Immature natural killer cell (primary cell): ENCODE measurements at regions not wholly inside any gene's neighbourhood (a gene's known extent, or its start where the extent isn't known, plus 50 kb on each side); places are given as distances from the start of the nearest gene placed in this dataset.
"Not testable (repeated sequence)": the region's sequence is repeated elsewhere in the genome, so short reads cannot be mapped to it uniquely, and the experiment has no call there.

ENCODE experiments used
- DNase-seq, 3 donors: peaks; one replicate each; pipeline ENCODE4 v3.0.0; 2022; ENCODE audit warnings: mixed read lengths in 1 of 3
- H3K27ac Mint-ChIP-seq, 6 donors: one replicate each; pipeline ENCODE4 v1.8.0; 2020; ENCODE audit warnings: mixed read lengths in 6 of 6, mild to moderate bottlenecking in 5 of 6, inconsistent platforms in 4 of 6, moderate library complexity in 3 of 6
- H3K27me3 Mint-ChIP-seq, 3 donors: one replicate each; pipeline ENCODE4 v1.8.0; 2020 to 2021; ENCODE audit warnings: low read depth in 3 of 3, mild to moderate bottlenecking in 3 of 3, mixed read lengths in 3 of 3, moderate library complexity in 3 of 3, inconsistent platforms in 1 of 3
- H3K36me3 Mint-ChIP-seq, 3 donors: one replicate each; pipeline ENCODE4 v1.8.0; 2020; ENCODE audit warnings: mixed read lengths in 3 of 3, inconsistent platforms in 2 of 3, mild to moderate bottlenecking in 2 of 3
- H3K4me1 Mint-ChIP-seq, 2 donors: one replicate each; pipeline ENCODE4 v1.8.0; 2020; ENCODE audit warnings: inconsistent platforms in 2 of 2, mild to moderate bottlenecking in 2 of 2, mixed read lengths in 2 of 2, moderate library complexity in 1 of 2
- H3K4me3 Mint-ChIP-seq, 5 donors: one replicate each; pipeline ENCODE4 v1.8.0; 2020; ENCODE audit warnings: mild to moderate bottlenecking in 5 of 5, mixed read lengths in 5 of 5, inconsistent platforms in 3 of 5, moderate library complexity in 3 of 5
- H3K9me3 Mint-ChIP-seq, 6 donors: one replicate each; pipeline ENCODE4 v1.8.0; 2020; ENCODE audit warnings: mild to moderate bottlenecking in 6 of 6, mixed read lengths in 6 of 6, inconsistent platforms in 4 of 6, moderate library complexity in 3 of 6

DNA sequence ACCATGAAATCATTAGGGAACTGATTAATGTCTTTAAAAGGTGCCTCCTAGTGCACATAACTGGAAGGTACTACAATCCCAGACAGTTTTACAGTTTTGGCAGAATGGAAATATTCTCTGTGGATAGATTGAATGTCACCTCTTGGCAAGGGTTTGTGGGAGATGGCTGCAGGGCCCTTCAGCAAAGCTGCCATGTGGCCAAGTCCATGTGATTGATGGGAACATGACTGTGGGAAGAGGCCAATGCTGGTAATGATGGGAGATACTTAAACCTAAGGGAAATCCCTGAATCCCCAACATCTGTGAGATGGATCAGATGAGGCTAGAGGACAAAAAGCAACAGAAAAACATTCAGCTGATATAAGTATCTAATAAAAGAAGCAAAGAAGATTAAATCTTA, 493.7 kb downstream of the MAGEE1 start:
- Mint-ChIP-seq H3K4me1 (no peaks in the 10 kb centered on the region), H3K4me3 (no peak overlapping the region), H3K36me3 (no peaks in the 10 kb centered on the region), H3K27me3 (peaks cover 0 to 3% (median 0%) of the 10 kb centered on the region in 3 donors), H3K9me3 (peaks cover 0 to 5% (median under 1%) of the 10 kb centered on the region in 6 donors), H3K27ac (no peak overlapping the region)
- DNase-seq = no peak

DNA sequence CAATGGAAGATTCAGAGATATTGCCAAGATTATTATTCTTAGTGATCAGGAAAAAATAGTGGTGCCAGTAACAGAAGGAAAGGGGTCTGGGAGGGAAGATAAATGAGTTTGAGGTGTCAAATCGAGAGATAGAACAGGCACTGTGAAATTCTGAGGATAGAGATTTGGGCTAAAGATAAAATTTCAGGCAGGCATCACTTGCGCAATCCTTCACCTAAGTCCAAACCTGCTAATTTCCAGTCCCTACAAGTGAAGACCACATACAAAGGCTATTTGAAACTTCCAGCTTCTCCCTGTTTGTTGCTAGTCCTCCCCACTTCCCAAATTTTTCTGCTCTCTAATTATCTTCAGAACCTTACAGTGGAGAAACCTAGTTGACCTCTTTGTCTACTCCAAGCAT, 494.6 kb downstream of the MAGEE1 start:
- Mint-ChIP-seq H3K9me3 (peaks cover 0 to 4% (median under 1%) of the 10 kb centered on the region in 6 donors), H3K4me1 (no peaks in the 10 kb centered on the region), H3K4me3 (no peak overlapping the region), H3K27me3 (peaks cover 0 to 3% (median under 1%) of the 10 kb centered on the region in 3 donors), H3K36me3 (no peaks in the 10 kb centered on the region), H3K27ac (no peak overlapping the region)
- DNase-seq = no peak

GRCh38 chrX:76924616-76925015, 497.1 kb downstream of the MAGEE1 start:
- not testable (repeated sequence) for H3K36me3 Mint-ChIP-seq, H3K27ac Mint-ChIP-seq, H3K9me3 Mint-ChIP-seq, H3K27me3 Mint-ChIP-seq, H3K4me1 Mint-ChIP-seq, H3K4me3 Mint-ChIP-seq, DNase-seq

GRCh38 chrX:76931518-76931917, 504.0 kb downstream of the MAGEE1 start:
- Mint-ChIP-seq H3K36me3 (no peaks in the 10 kb centered on the region), H3K27me3 (peaks cover 2 to 3% (median 3%) of the 10 kb centered on the region in 3 donors), H3K4me3 (no peak overlapping the region), H3K27ac (no peak overlapping the region), H3K4me1 (no peaks in the 10 kb centered on the region), H3K9me3 (peaks cover 0 to 6% (median 0%) of the 10 kb centered on the region in 6 donors)
- no peak for DNase-seq

DNA sequence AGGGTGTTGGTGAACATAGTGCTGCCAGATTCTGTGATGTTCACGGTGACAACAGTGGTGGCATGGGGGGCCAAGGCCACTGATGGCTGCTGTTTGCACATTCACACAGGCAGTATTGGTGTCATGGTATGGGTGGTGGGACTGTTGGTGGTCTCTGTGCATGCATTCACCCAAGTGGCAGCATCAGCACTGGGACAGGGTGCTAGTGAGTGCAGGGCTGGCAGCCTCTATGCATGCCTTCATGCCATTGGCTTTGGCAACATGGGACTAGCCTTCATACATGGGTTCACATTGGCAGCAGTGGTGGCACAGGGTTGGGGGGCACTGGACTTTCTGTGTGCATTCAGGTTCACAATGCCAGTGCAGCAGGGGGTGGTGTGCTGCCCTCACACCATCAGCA, 489.7 kb upstream of the FGF16 start:
- no peak for DNase-seq
- H3K4me1 Mint-ChIP-seq = no peaks in the 10 kb centered on the region
- H3K27me3 Mint-ChIP-seq = peaks cover 0 to 7% (median 2%) of the 10 kb centered on the region in 3 donors
- no peak overlapping the region for H3K27ac Mint-ChIP-seq
- H3K4me3 Mint-ChIP-seq = no peak overlapping the region
- peaks cover 0 to 6% (median under 1%) of the 10 kb centered on the region in 6 donors for H3K9me3 Mint-ChIP-seq
- H3K36me3 Mint-ChIP-seq = no peaks in the 10 kb centered on the region

- DNase-seq = no peak
- Mint-ChIP-seq H3K36me3 (no peaks in the 10 kb centered on the region), H3K4me1 (no peaks in the 10 kb centered on the region), H3K27ac (no peak overlapping the region), H3K27me3 (peaks cover 0 to 12% (median 2%) of the 10 kb centered on the region in 3 donors), H3K9me3 (peaks cover 0 to 1% (median 0%) of the 10 kb centered on the region in 6 donors), H3K4me3 (no peak overlapping the region)
Observed at GRCh38 chrX:76971393-76972376, 475.5 kb upstream of the FGF16 start.

DNA sequence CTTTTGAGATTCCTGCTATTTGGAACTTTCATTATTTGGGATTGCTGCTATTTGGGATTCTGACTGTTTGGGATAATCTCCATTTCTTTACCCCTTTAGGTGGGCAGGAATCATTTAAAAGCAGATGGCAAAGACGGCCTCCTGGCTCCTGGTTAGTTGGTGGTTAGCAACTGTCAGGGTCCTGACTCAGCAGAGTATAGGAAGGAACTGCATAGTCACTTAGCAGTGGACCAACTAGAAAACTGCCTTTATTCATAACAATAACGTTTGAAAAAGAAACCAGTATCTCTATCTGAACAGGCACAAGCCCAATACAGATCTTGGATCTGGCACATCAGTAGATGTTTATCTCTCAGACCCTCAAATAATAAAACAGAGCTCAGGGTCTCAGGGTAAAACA, 469.7 kb upstream of the FGF16 start:
- DNase-seq = no peak
- Mint-ChIP-seq H3K9me3 (peaks cover 0 to 3% (median 0%) of the 10 kb centered on the region in 6 donors), H3K4me1 (no peaks in the 10 kb centered on the region), H3K27ac (no peak overlapping the region), H3K36me3 (no peaks in the 10 kb centered on the region), H3K27me3 (peaks cover 0 to 16% (median 2%) of the 10 kb centered on the region in 3 donors), H3K4me3 (no peak overlapping the region)

DNA sequence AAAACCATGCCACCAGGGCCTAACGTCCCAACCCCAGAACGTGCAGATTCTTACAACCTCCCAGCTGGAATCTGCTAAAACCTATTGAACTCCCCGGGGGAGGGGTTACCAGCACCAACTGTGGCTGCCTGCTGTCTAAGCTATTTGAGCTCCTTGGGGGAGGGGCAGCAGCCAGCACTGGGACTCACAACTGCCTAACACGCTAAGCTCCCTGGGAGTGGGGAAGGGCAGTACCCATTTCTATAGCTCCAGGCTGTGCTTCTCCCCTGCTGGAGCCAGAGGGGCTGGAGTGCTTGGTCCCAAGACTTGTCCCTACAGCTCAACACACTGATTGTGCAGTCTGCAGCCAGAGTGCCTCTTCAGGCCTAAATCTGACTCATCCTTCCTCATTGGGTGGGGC, 459.8 kb upstream of the FGF16 start:
- DNase-seq = no peak
- Mint-ChIP-seq H3K4me3 (no peak overlapping the region), H3K36me3 (no peaks in the 10 kb centered on the region), H3K27me3 (peaks cover 0 to 6% (median 2%) of the 10 kb centered on the region in 3 donors), H3K27ac (no peak overlapping the region), H3K9me3 (peaks cover 0 to 12% (median 2%) of the 10 kb centered on the region in 6 donors), H3K4me1 (no peaks in the 10 kb centered on the region)

GRCh38 chrX:76996641-76997040, 450.5 kb upstream of the FGF16 start:
- H3K4me3 Mint-ChIP-seq = no peak overlapping the region
- H3K27me3 Mint-ChIP-seq = peaks cover 0 to 9% (median 2%) of the 10 kb centered on the region in 3 donors
- DNase-seq = no peak
- H3K27ac Mint-ChIP-seq = no peak overlapping the region
- no peaks in the 10 kb centered on the region for H3K4me1 Mint-ChIP-seq
- H3K9me3 Mint-ChIP-seq = peaks cover 0 to 5% (median 0%) of the 10 kb centered on the region in 6 donors
- no peaks in the 10 kb centered on the region for H3K36me3 Mint-ChIP-seq

DNA sequence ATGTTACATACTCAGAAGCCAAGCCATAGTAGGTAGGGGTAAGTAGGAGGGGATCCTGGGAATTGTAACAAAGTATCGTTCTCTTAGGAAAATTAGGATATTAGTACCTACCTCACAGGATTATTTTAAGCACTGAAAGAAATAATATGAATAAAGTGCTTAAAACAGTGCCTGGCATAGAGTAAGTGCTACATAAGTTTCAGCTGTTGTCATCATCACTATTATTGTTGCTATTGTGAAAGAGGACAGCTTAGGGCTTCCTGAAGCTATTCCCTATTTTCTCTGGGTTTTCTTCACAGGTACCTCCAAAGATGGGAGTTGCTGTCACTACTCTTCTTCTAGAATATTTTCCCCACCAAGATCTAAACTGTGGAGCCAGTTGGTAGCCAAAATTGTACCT, 443.7 kb upstream of the FGF16 start:
- no peaks in the 10 kb centered on the region for H3K9me3 Mint-ChIP-seq
- no peaks in the 10 kb centered on the region for H3K36me3 Mint-ChIP-seq
- H3K27me3 Mint-ChIP-seq = peaks cover 0 to 3% (median 1%) of the 10 kb centered on the region in 3 donors
- DNase-seq = no peak
- no peak overlapping the region for H3K27ac Mint-ChIP-seq
- no peak overlapping the region for H3K4me3 Mint-ChIP-seq
- no peaks in the 10 kb centered on the region for H3K4me1 Mint-ChIP-seq

DNA sequence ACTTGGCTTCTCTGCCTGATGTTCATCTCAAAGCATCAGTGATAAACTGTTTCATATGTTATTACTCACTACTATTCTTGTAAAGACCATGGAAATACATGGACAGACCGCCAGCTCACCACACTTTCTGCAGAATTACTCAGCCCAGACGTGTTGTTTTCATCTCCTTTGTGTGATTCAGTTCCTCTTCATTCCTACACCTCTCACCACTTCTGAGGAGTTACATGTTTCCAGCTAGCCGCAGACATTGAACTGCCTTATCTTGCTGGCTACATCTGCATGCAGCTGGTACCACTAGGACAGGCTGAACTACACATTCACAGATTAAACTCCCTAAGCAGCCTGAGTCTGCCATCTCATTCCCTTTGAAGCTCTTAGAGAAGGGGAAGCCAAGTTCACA, 443.2 kb upstream of the FGF16 start:
- Mint-ChIP-seq H3K4me3 (no peak overlapping the region), H3K27me3 (peaks cover 0 to 3% (median 1%) of the 10 kb centered on the region in 3 donors), H3K9me3 (no peaks in the 10 kb centered on the region), H3K27ac (no peak overlapping the region), H3K36me3 (no peaks in the 10 kb centered on the region), H3K4me1 (no peaks in the 10 kb centered on the region)
- DNase-seq = no peak

GRCh38 chrX:77009691-77010090, 437.5 kb upstream of the FGF16 start:
- H3K27me3 Mint-ChIP-seq = peaks cover 0 to 9% (median 1%) of the 10 kb centered on the region in 3 donors
- H3K9me3 Mint-ChIP-seq = no peaks in the 10 kb centered on the region
- no peaks in the 10 kb centered on the region for H3K36me3 Mint-ChIP-seq
- no peak for DNase-seq
- no peaks in the 10 kb centered on the region for H3K4me1 Mint-ChIP-seq
- H3K4me3 Mint-ChIP-seq = no peak overlapping the region
- H3K27ac Mint-ChIP-seq = no peak overlapping the region

DNA sequence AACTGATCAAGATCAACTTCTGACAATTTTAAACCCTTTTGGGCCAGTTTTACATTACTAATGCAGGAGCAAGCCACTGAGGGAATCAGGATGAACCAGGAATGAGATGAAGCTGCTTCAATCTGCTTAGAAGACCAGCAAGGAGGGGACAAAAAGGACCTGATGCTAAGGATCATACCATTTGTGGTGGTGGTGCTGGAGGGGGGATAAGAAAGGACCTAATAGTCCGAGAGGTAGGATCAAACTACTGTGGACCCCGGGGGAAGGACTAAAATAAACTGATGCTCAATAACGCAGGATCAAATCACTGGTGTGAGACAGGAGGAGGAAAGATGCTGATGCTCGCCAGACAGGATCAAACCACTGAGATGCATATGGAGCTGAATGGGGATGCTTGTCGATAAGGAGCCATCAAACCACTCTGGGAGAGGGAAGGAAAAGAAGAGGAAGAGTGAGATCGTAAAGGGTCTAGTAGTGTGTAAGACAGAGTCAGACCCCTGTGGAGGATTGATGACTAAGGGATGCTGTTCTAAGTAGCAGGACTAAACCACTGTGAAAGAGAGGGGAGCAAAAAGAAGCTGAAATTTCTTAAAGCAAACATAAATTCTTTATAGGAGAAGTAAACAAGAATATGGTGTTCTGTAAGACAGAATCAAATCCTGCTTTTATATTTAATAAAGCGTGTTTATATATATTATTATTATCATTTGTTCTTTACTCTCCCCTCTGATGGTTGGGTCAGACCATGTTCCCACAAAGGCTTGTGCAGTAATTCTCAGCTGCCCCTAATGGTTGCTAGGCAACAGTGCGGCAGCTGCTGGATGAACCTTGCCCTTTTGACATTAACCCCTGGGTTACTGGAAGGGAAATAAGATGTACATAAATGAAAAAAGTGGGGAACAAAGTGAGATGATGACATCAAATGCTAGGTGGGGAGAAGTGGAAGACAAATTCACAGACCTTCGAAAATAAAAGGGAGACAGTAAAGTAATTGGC, 432.5 kb upstream of the FGF16 start:
- Mint-ChIP-seq H3K27me3 (peaks cover 0 to 6% (median 0%) of the 10 kb centered on the region in 3 donors), H3K27ac (no peak overlapping the region), H3K9me3 (no peaks in the 10 kb centered on the region), H3K36me3 (no peaks in the 10 kb centered on the region), H3K4me3 (no peak overlapping the region), H3K4me1 (no peaks in the 10 kb centered on the region)
- DNase-seq = no peak

DNA sequence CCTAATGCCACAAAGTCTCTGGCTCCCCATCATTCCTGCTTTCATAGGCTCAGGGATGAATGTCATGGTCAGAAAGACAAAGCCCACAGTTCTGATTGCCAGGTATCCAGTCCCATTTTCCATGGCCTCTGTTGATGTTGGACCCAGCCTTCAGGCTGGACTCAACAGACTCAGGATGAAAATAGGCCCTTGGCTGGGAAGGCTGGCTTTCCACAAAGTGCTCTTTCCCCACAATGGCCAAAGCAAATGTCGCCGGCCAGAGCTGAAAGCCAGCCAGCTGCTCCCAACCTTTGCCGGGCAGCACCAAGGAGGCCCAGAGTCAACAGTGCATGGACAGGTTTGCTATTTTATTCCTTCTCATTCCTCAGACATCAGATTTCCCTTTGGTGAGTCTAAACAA, 430.1 kb upstream of the FGF16 start:
- Mint-ChIP-seq H3K27ac (no peak overlapping the region), H3K27me3 (peaks cover 0 to under 1% (median 0%) of the 10 kb centered on the region in 3 donors), H3K9me3 (peaks cover 0 to 2% (median 0%) of the 10 kb centered on the region in 6 donors), H3K4me3 (no peak overlapping the region), H3K4me1 (no peaks in the 10 kb centered on the region), H3K36me3 (no peaks in the 10 kb centered on the region)
- DNase-seq = no peak
